ENCODE measurements at regions not wholly inside any gene's neighbourhood (a gene's known extent, or its start where the extent isn't known, plus 50 kb on each side); places are given as distances from the start of the nearest gene placed in this dataset.

DNA sequence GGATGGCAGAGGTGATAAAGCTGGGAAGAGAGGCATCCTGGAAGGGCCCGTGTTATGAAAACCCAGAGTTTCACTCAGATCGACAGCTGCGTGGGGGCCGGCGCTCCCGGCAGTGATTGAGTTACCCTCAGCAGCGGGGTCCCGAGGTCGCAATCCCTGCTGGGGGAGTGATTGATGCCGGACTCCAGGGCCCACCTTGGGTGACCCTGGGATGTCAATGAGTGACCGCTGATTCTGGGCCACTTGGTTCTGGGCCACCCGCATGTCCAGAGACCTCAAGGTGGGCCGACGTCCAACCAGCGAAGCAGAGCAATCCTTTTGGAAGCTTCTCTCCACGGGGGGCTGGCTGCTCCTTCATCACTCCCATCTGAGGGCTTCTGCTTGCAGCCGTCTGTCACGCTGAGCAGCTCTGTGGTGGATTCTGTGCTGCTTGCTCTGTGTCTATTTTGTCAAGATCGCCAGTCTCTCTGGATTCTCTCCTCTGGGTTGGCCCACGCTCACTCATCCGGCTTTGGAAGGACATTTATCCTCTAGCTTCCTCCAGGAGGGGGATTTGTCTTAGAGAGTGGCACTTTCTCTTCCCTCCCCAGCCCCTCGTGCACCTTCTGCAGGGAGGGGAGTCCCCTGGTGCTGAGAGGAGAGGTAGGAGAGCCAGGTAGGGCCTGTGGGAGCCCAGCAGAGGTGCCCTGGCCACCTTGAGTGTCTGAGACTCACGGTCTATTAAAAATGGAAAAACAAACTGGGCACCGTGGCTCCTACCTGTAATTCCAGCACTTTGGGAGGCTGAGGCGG lies 110.9 kb upstream of the C1orf174 start:
- TF ChIP-seq, protein P1, sequence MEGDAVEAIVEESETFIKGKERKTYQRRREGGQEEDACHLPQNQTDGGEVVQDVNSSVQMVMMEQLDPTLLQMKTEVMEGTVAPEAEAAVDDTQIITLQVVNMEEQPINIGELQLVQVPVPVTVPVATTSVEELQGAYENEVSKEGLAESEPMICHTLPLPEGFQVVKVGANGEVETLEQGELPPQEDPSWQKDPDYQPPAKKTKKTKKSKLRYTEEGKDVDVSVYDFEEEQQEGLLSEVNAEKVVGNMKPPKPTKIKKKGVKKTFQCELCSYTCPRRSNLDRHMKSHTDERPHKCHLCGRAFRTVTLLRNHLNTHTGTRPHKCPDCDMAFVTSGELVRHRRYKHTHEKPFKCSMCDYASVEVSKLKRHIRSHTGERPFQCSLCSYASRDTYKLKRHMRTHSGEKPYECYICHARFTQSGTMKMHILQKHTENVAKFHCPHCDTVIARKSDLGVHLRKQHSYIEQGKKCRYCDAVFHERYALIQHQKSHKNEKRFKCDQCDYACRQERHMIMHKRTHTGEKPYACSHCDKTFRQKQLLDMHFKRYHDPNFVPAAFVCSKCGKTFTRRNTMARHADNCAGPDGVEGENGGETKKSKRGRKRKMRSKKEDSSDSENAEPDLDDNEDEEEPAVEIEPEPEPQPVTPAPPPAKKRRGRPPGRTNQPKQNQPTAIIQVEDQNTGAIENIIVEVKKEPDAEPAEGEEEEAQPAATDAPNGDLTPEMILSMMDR (IDR thresholded peaks at IDR 0.05; ENCODE audit: extremely low read depth, insufficient read depth, missing control alignments), result no peak
- in situ Hi-C loops (cut with MboI; ENCODE audit: low pct_unique_long_range_greater_than_20kb, low sequenced_read_pairs, unreplicated experiment), result no loop called here
- DNase-seq (ENCODE audit: low spot score), result no peak

DNA sequence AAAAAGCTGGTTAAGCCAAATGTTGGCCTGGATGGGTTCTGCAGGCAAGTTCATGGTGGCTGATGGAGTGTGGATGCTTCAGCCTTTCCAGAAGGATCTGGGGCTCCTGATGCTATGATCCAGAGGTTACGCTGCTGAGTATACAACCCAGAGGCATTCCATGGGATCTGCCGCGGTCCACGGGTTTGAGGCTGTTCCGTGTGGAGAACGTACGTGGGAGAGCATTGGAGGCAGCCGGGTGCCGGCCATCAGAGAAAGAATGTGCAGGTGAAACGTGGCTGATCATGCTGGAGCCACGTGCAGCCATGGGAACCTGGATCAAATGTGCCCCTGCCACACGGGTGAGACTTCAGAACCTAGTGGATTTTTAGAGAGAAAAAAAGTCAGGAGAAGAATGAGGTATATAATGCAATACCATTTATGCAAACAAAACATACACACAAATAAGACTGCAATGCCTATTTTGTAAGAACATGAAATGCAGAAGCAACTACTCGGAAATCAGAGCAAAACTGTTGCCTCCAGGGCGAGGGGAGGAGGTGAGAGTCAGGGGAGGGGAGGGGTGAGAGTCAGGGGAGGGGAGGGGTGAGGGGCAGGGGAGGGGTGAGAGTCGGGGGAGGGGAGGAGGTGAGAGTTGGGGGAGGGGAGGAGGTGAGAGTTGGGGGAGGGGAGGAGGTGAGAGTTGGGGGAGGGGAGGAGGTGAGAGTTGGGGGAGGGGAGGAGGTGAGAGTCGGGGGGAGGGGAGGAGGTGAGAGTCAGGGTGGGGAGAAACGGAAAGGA lies 116.5 kb upstream of the C1orf174 start:
- no peak for DNase-seq (ENCODE audit: low spot score)
- TF ChIP-seq, protein P1 (IDR thresholded peaks at IDR 0.05; ENCODE audit: extremely low read depth, insufficient read depth, missing control alignments), result no peak
- in situ Hi-C loops (cut with MboI; ENCODE audit: low pct_unique_long_range_greater_than_20kb, low sequenced_read_pairs, unreplicated experiment), result no loop called here

DNA sequence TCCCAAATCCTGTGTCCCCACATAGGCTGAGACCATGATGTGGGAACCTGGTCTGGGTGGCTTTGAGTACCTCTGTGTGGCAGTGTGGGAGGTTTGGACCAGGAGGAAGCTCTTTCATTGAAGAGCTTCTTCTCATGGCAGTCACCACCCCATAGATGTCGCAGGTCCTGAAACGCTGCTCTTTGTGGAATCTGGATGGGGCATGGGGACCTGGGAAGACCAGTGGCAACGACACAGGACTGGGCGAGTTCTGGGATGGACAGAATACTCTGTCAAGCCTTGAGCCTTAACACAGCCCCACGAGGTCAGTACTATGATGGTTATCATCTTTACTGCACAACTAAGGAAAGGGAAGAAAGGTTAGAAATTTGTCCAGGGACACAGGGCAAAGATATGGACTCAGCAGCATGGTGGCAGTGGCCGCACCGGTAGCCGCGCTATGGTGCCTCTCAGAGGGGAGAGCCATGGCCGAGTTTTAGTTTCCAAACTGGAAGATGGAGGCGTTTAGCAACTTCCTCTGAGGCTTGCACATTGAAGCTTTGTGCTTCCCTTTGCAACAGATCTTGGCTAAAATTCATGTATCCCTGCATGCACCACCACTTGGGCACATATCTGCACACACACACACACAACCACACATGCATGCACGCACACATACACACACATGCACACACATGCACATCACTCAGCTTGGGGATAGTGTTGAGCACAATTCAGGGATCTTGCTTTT lies 117.7 kb upstream of the C1orf174 start:
- DNase-seq (ENCODE audit: low spot score), result no peak
- in situ Hi-C loops (cut with MboI; ENCODE audit: low pct_unique_long_range_greater_than_20kb, low sequenced_read_pairs, unreplicated experiment), result no loop called here
- TF ChIP-seq, protein P1 (IDR thresholded peaks at IDR 0.05; ENCODE audit: extremely low read depth, insufficient read depth, missing control alignments), result no peak

DNA sequence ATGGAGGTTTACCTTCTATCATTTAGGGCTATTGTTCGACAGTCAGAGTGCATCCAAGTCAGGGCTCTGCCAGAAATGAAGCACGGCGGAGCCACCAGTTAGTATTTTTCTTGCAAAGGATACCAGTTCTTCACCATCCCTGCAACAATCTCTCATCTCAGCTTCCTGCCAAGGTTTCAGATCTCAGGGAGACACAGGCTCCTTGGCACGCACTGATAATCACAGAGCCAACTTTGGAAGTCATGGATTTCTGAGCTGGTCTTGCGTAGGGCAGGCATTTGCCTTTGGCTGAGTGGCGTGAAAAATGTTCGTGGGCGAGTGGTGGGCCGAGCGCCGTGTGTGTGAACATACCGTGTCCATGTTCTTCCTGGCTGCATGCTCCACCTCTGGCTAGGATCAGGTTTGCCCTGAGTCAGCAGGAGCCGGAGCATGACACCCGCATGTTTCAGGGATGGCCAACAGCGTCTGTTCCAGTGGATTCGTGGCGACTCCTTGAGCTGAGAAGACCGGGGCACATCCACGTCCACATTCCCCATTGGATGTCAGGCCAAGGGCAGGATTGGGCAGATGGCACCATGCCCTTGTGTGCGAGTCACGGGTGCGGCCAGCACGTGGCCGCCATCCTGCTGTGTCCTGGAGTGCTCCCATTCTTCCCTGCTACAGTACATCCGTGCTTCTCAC lies 118.5 kb upstream of the C1orf174 start:
- in situ Hi-C loops (cut with MboI; ENCODE audit: low pct_unique_long_range_greater_than_20kb, low sequenced_read_pairs, unreplicated experiment), result no loop called here
- DNase-seq (ENCODE audit: low spot score), result no peak
- TF ChIP-seq, protein P1 (IDR thresholded peaks at IDR 0.05; ENCODE audit: extremely low read depth, insufficient read depth, missing control alignments), result no peak

DNA sequence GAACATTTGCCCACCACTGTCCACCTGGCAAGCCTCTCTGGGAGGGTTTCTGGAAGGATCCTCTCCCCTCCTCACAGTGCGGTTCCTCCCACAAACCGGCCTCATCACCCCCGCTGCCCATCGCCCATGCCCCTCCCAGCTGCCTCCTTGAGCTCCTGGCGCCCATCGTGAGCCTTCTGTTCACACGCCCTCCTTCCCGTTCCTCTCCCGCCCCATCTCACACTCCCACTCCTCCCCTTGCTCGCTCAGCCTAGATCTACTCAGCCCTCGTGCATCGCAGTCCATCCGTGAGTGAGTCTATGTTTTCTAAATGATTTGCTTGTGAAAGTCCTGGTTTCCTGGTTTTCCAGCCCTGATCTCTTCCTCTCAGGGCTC lies 119.1 kb upstream of the C1orf174 start:
- in situ Hi-C loops (cut with MboI; ENCODE audit: low pct_unique_long_range_greater_than_20kb, low sequenced_read_pairs, unreplicated experiment), result no loop called here
- TF ChIP-seq, protein P1 (IDR thresholded peaks at IDR 0.05; ENCODE audit: extremely low read depth, insufficient read depth, missing control alignments), result no peak
- DNase-seq (ENCODE audit: low spot score), result no peak
